NCI-H2227 (cell line): ENCODE measurements at regions not wholly inside any gene's neighbourhood (a gene's known extent, or its start where the extent isn't known, plus 50 kb on each side); places are given as distances from the start of the nearest gene placed in this dataset.
"Not testable (repeated sequence)": the region's sequence is repeated elsewhere in the genome, so short reads cannot be mapped to it uniquely, and the experiment has no call there.

Experiments used
- DNase-seq: peaks from one replicate; lab custom pipeline; 2025; ENCODE audit not compliant: unreplicated experiment; lab: John Stamatoyannopoulos, UW

- DNase-seq: no peak
These were observed 116.5 kb downstream of the TTC6 start for GRCh38 chr14:37711831-37712475.

DNA sequence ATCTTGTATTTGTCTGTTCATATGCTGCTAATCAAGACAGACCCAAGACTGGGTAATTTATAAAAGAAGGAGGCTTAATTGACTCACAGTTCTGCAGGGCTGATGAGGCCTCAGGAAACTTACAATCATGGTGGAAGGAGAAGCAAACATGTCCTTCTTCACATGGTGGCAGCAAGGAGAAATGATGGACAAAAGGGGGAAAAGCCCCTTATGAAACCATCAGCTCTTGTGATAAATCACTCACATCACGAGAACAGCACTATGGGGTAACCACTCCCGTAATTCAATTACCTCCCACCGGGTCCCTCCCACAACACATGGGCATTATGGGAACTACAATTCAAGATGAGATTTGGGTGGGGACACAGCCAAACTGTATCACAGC is 117.0 kb downstream of the TTC6 start:
- not testable (repeated sequence) for DNase-seq

GRCh38 chr14:37712976-37713431 is 117.6 kb downstream of the TTC6 start:
- no peak for DNase-seq

GRCh38 chr14:37720131-37720530 is 124.7 kb downstream of the TTC6 start:
- no peak for DNase-seq

DNA sequence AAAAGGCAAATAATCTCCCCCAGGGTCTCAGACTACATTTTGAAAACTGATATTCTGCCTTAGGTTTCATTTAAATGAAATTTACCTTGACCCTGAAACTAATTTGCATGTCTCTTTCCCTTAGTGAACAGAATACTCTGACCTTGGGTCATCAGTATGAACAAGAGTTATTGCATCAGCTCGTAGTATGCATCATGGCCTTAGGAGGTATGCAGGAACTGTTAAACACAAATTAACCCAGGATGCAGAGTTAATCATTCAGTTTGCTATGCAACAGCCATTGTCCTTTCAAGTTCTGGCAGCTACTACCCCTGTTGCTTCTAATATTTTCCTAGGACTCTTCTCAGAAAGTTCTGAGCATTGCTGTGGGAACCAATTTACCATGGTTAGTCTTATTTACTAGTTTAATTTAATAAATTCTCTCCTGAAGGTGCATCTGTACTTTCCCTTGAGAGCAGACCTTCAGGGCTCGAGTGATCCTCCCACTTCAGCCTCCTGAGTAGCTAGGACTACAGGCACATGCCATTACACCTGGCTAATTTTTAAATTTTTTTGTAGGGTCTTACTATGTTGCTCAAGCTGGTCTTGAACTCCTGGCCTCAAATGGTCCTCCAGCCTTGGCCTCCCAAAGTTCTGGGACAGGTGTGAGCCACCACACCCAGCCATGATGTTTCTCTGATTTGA is 126.7 kb downstream of the TTC6 start:
- DNase-seq: no peak

DNA sequence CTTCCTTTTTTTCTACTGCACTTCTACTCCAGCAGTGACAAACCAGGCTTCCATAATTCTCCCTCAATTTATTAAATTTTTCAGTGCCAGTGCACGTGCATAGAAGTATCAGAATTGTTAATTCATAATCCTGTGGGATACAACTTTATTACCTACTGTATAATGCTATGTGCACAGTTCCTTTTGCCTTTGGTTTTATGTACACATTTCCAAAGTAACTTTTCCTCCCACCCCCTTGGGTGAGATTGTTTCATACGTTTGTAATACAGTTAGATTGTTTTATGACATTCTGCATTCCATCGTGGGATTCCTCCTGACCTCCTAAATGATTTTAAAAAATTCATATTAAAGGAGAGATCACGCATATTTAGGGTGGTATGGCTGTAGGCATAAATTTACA is 128.1 kb downstream of the TTC6 start:
- no peak for DNase-seq

- DNase-seq: no peak
These were observed 131.3 kb downstream of the TTC6 start for GRCh38 chr14:37726708-37727107.

DNA sequence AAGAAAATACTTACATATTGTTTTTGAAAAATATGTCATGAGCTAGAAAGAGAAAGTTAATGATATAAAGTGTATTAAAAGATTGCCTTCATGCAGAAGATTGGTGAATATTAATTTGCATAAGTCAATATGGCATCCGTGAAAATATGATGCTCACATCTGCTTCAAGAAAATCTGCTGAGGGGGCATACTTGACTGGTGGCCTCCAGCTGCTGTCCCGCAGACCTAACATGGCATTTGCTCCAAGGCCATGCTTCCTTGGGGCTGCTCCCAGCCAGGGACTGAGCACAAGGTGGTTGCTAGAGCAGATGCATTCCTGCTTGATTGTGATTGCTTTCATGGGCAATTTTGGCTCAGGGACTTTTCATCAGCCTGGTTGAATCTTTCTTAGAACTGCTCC is 133.8 kb downstream of the TTC6 start:
- DNase-seq: no peak

GRCh38 chr14:37731094-37731493 is 135.7 kb downstream of the TTC6 start:
- DNase-seq: no peak

- DNase-seq: no peak
These were observed 150.2 kb downstream of the TTC6 start for GRCh38 chr14:37745657-37746056.

DNA sequence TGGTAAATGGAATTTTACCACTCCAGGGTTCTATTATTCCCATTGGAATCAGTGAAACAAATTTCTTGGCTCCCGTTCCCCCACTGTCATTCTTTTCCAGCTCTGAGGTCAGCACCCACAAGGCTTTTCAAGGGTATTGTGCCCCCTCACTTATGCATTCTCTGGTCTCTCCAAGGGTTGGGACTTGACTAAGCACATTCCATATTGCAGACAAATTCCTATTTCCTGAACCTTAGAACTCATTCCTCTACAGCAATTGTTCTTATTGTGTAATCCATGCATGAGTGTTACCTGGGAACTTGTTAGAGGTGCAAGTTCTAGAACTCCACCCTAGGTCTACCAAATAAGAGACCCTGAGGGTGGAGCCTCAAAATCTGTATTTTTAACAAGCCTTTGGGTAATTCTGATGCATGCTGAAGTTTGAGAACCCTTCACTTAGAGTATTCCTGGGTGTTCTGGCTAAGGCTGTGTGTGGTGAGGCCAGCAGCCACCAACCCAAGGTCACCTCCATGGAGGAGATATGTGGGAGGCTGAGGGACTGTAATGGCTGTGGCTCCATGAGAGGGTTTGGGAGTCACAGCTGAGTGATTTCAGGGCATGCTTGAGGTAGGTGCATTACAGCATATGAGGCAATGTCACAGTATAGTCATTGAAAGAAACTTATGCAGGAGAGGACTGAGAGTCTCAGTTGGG is 150.9 kb downstream of the TTC6 start:
- DNase-seq: no peak

DNA sequence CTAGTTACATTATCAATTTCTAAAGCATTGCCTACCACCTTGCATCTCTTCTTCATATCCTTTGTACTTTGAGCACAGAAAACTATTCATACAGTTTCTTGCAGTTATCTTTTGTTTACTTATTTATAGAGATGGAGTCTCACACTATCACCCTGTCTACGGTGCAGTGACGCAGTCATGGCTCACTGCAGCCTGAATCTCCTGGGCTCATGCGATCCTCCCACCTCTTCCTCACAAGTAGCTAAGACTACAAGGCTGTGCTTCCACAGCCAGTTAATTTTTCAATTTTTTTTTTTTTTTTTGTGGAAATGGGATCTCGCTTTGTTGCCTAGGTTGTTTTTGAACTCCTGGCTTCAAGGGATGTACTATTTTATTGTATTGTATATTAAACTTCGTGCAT is 158.0 kb downstream of the TTC6 start:
- no peak for DNase-seq

DNA sequence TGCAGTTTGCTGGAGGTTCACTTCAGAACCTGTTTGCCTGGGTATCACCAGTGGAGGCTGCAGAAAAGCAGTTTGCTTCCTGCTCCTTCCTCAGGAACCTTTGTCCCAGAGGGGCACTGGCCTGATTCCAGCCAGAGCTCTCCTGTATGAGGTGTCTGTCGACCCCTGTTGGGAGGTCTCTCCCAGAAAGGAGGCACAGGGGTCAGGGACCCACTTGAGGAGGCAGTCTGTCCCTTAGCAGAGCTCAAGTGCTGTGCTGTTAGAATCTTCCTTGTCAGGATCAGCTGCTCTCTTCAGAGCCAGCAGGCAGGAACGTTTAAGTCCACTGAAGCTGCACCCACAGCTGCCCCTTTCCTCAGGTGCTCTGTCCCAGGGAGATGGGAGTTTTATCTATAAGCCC is 164.8 kb downstream of the TTC6 start:
- DNase-seq: not testable (repeated sequence)

DNA sequence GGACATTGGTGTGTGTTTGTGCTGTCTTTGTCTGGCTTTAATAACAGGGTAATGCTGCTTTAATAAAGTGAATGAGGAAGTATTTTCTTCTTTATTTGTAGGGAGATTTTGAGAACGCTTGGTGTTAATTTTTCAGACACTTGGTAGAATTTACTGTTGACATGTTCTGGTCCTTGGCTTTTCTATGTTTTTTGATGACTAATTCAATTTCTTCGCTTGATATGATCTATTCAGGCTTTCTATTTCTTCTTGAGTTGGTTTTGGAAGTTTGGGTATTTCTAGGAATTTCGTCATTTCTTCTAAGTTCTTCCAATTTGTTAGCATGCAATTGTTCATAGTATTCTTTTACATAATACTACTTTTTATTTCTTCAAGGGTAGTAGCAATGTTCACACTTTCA is 167.8 kb downstream of the TTC6 start:
- DNase-seq: no peak

GRCh38 chr14:37772283-37772682 is 176.9 kb downstream of the TTC6 start:
- not testable (repeated sequence) for DNase-seq

DNA sequence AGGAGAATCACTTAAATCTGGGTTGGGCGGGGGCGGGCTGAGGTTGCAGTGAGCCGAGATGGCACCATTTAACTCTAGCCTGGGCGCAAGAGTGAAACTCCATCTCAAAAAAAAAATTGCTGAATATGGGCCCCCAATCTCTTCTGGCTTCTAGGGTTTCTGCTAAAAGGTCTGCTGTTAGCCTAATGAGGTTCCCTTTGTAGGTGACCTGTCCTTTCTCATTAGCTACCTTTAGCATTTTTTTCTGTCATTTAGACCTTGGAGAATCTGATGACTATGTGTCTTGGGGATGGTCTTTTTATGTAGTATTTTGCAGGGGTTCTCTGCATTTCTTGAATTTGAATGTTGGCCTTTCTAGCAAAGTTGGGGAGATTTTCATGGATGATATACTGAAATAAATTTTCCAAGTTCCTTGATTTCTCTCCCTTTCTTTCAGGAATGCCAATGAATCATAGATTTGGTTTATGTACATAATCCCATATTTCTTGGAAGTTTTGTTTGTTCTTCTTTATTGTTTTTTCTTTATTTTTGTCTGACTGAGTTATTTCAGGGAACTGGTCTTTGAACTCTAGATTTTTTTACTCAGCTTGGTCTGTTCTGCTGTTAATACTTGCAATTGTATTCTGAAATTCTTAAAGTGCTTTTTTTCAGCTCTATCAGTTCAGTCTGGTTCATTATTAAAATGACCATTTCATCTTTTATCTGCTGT is 181.5 kb downstream of the TTC6 start:
- DNase-seq: no peak

DNA sequence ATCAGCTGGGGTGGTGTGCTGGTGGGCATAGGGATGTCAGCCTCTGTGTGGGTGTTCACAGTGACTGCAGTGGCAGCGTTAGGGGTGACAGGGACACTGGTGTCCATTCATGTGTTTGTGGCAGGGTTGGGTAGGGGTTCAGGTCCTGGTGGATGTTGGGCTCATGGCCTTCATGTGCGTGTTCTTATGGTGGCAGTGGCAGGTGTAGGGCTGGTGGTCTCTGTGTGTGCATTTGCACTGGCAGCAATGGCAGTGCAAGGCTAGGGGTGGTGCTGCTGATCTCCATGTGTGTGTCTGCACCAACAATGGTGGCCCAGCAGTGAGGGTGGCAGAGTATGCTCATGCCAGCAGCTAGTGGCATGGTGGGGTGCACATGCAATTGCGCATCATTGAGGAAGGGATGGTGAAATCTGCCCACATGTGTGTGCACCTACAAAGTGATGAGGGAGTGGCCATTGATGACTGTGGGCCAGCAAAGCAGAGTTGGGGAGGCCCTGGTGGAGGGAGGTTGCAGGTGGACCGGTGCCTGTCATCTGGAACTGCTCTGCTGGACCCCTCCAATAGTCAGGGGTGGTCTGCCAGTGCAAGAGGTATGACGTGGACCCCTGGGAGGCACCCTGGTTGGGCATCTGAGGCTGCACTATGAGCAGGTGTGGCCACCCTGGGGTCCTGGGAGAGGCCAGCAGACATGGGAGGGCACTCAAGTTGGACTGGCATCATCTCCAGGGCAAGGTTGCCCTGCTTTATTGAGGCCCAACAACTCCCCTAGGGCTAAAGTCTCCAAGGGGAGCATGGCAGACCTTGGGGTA is 182.9 kb downstream of the TTC6 start:
- no peak for DNase-seq

- DNase-seq: no peak
These were observed 184.1 kb downstream of the TTC6 start for GRCh38 chr14:37779480-37779879.

DNA sequence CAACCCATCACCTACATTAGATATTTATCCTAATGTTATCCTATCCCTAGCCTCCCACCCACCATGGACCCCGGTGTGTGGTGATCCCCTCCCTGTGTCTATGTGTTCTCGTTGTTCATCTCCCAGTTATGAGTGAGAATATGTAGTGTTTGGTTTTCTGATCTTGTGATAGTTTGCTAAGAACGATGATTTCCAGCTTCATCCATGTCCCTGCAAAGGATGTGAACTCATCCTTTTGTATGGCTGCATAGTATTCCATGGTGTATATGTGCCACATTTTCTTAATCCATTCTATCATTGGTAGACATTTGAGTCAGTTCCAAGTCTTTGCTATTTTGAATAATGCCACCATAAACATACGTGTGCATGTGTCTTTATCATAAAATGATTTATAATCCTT is 185.3 kb downstream of the TTC6 start:
- DNase-seq: not testable (repeated sequence)

DNA sequence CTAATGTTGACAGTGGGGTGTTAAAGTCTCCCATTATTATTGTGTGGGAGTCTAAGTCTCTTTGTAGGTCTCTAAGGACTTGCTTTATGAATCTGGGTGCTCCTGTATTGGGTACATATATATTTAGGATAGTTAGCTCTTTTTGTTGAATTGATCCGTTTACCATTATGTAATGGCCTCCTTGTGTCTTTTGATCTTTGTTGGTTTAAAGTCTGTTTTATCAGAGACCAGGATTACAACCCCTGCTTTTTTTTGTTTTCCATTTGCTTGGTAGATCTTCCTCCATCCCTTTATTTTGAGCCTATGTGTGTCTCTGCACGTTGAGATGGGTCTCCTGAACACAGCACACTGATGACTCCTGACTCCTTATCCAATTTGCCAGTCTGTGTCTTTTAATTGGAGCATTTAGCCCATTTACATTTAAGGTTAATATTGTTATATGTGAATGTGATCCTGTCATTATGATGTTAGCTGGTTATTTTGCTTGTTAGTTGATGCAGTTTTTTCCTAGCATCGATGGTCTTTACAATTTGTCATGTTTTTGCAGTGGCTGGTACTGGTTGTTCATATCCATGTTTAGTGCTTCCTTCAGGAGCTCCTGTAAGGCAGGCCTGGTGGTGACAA is 188.9 kb downstream of the TTC6 start:
- DNase-seq: not testable (repeated sequence)
